Fibroblast of skin of back (primary cell): ENCODE measurements at regions not wholly inside any gene's neighbourhood (a gene's known extent, or its start where the extent isn't known, plus 50 kb on each side); places are given as distances from the start of the nearest gene placed in this dataset.
"Not testable (repeated sequence)": the region's sequence is repeated elsewhere in the genome, so short reads cannot be mapped to it uniquely, and the experiment has no call there.

Source experiments
- DNase-seq: peaks from one replicate; pipeline ENCODE4 v3.0.0-alpha.2; 2013

DNA sequence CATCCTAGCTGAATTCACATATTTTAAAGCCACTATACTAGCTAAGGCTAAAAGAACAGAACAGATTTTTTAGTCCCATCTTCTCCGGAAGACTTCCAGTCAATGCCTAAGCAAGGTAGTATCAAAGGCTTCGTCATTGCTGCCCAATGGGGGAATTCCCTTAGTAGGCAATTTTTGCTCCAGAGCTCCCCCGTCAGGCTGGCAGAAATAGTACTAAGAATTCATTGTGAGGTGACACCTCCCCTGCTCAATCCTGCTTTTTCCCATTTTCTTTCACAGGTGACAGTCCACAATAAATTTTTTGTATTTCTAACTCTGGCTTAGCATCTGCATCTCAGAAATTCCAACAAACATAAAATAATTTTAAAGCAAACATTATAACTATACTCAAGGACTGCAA is 52.8 kb upstream of the SRSF6 start:
- DNase-seq, result no peak

DNA sequence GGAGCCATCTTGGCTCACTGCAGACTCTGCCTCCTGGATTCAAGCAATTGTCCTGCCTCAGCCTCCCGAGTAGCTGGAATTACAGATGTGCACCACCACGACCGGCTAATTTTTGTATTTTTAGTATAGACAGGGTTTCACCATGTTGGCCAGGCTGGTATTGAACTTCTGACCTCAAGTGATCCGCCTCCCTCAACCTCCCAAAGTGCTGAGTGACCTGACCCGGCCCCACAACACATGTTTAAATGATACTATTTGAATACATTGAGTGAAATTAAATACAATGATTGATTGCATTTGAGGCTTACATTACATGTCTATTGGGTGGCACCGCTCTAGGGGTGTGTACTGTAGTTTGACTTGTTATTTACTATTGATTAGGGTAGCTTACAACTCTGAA is 56.8 kb upstream of the SRSF6 start:
- DNase-seq, result not testable (repeated sequence)

DNA sequence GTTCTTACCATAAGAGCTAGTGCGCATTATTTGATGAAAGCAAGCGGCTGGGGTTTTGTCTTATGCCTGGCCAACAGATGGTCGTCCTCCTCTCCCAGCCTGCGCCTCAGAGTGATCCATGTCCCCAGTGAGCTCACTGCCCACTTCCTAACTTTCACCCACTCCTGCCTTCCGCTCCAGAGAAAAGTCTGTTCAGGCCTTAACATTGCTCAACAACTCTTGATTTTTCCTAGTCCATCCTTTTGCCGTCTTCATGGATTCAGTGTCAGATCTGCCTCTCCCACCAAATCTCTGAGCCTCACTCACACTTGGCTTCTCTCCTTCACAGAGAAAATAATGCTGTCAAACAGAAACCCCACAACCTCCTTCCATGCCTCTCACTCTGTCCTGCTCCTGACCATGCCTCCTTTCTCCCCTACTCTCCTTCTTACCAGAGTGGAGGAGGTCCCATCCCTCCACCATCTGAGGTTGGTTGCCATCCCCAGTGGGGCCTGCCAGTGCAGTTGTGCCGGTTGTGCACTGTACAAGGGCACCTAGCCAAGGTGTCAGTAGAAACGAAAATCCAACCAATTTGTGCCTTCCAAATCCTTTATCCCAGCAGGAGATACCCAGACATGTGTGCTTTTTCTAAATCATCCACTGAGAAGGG is 58.9 kb upstream of the SRSF6 start:
- DNase-seq, result no peak

DNA sequence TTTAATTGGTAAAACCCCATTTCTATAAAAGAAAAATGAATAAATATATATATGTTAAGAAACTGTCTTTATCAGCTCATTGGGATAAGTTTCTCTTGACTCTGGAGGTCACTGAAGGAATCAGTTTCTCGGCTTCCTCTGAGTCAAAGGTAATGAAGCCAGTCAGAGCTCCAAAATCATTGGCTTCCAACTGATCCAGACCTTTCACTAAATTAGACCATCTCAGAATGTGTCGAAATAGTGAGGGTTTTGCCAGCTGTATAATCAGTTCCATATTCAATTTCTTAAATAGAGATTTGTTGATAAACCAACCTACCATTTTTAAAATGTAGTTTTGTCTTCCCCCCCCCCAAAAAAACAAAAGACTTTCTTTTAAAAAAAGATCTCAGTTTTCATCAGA is 60.5 kb upstream of the SRSF6 start:
- no peak for DNase-seq

DNA sequence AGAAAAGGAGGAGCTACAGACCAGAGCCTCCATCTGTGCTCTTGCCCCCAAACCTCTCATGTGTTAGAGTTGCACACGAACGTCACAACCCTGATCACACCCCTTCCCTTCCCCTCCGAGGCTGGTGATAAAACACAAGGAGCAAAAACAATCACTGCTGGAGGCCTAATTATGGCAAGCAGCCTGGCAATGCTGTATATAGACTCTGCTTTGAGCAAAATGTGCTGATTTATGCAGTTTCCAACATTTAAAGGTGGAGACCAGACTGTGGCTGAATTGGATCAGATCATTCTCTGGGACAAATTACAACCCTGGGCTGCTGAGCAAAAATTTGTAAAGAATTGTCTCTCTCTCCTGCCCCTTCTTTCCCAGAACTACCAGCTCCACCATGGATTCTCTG is 64.6 kb upstream of the SRSF6 start:
- DNase-seq, result no peak

DNA sequence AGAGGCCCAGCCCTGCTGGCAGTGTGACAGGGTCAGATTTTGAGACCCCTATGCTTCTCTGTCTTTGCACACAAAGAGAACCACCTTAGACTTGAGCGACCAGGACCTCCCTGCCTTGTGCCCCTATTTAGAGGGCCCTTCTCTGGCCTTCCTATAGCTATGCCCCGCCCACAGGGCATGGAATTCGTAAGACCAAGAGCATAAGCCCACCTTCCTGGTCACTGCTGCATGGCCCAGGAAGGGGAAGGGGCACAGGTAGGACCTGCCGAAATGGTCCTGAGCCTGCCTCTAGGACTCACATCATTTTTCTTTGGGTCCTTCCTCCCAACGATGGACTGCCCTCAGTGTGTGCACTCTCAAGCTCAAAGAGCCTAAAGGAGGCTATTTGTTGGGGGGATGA is 65.1 kb upstream of the SRSF6 start:
- DNase-seq, result no peak

DNA sequence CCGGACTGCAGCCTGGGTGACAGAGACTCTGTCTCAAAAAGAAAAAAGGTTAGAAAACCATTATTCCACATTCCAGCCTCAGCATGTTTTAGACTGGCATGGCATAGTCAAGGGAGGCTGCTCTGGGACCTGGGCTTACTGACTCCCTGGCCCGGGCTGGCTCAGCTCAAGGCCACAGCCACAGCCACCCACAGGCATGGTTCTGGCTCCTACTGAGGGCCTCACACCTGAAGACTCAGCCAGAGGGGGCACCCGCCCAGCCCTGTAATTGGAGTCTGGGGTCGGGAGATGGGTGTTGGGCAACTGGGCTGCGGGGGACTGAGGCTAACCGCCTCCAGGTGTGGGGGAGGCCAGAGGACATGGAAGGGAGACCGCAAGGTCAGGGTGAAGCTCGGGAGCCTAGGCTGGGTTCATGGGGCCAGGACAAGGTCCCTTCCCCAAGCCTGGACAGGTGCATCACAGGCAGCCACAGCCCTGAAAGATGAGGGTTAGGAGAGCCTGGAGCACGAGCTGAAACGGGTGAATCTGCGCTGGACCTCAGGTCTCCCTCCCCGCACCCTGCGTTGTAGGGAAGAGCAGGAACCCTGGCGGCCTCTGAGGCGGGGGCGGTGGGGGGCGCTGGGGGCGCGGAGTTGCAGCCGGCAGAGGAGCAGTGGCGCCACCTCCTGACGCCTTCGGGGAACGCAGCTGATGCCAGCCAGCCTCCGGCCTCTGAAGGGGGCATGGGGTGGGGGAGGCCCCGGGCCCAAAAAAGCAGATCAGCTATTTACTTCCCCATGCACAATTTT is 67.7 kb upstream of the SRSF6 start:
- DNase-seq, result no peak

DNA sequence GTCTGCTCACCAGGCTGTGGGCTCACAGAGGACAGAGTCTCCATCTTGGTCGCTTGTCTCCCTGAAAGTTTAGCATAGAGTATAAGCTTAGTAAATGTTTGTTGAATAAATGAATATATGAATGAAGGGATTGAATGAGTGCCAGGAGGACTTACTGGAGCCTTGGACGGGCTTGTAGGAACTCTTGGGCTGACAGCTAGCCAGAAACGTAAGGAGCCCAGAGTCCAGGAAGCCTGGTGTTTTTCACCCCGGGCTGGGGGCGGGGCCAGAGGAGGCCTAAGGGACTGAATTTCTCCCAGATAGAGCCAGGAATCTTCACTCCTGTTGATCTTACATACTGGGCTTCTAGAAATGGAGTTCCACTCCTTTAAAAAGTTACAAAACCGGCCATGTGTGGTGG is 68.5 kb upstream of the SRSF6 start:
- DNase-seq, result no peak

DNA sequence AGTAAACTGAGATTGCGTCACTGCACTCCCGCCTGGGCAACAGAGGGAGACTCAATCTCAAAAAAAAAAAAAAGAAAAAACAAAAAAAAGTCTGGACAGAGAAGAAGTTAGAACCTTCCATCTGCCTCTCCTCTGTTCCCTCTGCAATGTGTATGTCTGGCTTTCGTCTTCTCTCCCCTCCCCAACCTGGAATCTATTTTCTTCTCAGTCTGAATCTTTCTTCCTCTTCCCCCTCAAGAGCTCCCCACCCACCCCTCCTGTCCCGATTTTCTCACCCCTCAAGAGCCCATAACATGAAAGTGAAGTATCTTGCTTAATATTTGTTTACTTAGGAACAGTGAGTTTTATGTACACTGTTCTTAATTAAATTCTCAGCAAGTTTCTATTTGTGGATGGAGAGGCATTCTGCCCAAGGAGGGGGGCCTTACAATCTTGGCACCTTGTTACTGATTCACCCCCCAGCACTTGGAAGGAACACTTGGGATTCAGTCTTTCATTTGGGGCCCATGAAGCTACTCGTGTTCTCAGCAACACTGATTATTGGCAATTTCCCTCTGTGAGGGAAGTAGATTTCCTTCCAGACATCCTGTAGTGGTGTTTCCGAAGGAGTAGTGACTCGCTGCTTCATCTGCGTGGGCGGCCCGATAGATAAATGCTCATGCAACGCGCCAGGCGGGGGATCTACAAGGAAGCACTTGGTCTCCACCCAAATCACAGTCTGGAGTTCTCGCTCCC is 69.3 kb upstream of the SRSF6 start:
- DNase-seq, result peak; percentile 35

DNA sequence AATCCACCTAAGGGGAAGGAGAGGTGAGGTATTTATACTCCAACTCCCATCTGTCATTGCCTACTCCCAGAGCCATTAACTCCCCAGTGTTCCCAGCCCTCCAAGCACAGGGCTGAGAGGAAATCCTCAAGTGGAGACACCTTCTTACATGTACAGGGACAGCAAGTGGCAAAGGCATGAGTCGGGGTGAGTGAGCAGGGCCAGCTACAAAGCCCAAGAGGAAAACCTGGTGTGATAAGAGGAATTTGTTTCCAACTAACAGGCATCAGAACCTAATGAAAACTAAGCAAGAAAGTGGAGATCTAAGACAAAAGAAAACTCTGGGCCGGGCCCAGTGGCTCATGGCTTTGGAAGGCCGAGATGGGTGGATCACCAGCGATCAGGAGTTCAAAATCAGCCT is 70.0 kb upstream of the SRSF6 start:
- DNase-seq, result no peak

DNA sequence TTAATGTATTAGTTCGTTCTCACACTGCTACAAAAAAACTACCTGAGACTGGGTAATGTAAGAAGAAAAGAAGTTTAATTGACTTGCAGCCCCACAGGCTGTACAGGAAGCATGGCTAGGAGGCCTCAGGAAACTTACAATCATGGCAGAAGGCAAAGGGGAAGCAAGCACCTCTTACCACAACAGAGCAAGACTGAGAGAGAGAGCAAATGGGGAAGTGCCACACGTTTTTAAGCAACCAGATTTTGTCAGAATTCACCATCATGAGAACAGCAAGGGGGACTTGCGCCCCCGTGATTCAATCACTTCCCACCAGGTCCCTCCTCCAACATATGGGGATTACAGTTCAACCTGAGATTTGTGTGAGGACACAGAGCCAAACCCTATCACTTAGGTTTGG is 70.8 kb upstream of the SRSF6 start:
- DNase-seq, result no peak

DNA sequence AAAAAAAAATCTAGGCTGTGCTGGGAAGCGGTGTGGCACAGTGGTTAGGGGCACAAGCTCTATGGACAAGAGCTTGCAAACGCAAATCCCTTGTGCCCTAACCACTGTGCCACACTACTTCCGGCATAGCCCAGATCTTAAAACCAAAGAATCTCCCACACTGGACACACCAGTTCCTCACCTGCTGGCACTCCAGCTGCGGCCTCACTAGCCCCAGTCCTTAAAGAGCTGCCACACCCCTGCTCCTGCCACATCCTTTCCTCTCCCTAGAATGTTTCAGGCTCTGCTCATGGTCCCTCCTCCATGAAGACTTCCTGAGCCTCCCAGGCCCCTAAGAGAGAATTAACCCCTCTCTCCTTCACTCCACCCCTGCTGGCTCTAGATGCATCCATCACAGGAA is 71.8 kb upstream of the SRSF6 start:
- DNase-seq, result no peak

DNA sequence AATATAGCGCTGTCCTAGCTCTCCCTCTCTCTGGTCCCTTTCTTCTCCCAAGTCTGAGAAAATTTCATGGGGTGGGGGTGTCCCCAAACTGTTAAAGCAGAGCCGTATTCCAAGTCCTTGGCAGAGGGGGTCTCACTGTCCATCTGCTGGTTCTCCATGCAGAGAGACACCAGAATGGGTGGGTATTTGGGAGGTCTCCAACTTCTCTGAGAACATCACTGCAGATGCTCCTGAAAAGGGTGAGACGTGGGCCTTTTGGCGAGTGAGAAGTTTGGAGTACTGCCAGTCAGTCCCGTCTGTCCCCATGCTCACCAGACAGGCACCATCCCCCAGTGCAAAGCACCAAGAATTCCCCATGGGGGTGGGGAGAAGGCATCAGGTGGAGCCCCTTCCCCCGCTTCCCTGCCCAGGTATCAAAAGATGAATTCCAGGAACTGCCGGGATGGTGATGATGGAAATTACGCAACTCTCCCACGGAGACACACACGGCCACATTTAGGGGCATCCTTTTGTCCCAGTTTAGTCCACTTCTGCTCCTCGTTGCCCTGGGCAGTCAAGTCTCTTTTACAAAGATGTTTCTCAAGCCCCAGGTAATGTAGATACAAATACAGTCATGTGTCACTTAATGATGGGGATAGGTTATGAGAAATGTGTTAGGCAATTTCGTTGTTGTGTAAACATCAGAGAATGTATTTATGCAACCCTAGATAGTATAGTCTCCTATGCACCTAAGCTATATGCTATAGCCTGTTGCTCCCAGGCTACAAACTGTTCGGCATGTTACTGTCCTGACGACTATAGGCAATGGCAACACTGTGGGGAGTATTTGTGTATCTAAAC is 73.4 kb upstream of the SRSF6 start:
- DNase-seq, result no peak

DNA sequence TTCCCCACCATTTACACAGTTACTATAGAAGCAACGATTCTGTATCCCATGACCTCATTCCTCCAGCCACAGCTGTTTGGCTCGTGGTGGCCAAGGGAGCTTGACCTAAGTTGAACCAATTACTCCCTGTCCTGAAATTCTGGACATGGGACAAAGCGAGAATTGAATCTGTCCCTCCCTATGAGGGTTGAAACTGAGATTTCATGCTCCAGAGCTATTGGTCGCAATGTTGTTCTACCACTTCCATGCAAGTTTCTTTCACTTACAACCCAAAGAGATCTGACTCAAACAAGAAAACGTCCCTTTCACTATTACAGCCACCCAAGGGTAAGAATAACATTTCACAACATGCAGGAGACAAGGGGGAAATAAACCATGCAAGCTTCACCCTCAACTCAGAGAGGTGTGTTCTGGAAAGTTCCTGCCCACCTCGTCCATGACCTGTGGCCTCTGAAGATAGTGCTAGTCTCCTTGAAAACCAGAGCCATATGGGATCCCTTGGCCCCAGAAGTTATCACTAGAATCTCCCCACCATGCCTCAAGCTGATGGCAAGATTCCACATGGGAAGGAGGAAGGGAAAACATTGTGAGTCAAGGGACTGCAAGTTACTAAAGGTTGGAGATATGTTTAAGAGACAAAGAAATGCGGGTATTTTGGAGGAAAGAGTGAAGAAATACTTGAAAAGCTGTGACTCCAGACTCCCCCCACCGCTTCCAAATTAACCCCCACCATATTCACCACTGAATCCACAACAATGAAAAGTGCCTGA is 74.5 kb upstream of the SRSF6 start:
- DNase-seq, result peak; percentile 42

DNA sequence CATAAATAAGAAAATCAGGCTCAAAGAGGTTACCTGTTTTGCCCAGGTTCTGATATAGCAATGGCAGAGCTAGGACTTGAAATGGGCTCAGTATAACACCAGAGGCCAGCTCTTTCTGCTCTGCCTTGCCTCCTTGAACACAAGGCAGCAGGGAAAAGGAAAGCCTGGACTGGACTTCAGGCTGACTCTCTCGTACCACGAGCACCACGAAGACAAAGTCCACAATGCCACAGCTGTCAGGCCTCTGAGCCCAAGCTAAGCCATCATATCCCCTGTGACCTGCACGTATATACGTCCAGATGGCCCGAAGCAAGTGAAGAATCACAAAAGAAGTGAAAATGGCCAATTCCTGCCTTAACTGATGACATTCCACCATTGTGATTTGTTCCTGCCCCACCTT is 75.6 kb upstream of the SRSF6 start:
- not testable (repeated sequence) for DNase-seq

DNA sequence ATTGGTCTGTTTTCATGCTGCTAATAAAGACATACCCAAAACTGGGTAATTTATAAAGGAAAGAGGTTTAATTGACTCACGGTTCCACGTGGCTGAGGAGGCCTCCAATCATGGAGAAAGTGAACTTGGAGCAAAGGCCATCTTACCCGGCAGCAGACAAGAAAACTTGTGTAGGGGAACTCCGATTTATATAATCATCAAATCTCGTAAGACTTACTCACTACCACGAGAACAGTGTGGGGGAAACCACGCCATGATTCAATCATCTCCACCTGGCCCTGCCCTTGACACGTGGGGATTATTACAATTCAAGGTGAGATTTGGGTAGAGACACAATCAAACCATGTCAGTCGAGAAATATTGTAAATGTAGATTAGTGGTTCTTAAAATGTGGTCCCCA is 76.2 kb upstream of the SRSF6 start:
- DNase-seq, result not testable (repeated sequence)

DNA sequence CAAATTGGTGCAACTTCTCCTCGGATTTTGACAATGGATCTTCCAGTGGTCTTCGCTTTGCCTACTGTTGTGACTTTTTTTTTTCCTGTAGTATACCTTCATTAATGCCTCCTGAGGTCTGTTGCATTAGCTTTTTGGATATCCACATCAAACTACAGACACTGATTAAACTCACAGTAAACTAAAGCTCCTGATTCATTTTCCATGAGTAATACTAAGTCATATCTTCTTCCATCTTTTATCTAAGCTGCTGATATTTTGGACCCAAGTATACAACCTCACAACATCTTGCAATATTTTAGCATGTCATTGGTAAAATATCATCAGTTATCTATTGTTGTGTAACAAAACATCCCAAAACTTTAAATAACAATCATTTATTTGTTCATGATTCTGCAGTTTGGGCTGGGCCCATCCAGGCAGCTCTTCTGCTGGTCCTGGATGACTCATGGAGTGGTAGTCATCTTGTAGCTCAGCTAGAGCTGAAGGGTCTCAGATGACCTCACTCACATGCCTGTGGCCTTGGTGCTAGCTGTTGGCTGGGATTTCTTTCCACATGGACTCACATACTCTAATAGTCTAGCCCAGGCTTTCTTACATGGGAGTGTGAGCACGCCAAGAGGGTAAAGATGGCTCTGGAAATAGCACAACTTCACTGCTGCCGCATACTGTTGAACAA is 78.3 kb upstream of the SRSF6 start:
- peak; percentile 96 for DNase-seq

DNA sequence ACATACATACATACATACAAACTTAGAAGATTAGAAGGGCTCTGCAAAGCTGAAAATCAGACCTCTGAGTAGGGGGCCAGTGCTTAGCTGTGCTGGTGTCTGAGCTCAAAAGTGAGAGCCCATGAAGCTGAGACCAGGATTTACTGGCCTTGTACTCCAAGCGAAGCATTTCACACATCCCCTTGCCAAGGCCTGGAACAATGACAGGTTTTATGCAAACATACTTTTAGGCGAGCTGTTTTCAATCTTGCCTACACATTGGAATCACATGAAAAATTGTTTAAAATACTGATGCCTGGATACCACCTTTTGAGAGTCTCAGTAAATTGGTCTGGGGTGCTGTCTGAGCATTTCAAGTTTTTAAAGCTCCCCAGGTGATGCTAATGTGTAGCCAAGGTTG is 80.9 kb upstream of the SRSF6 start:
- DNase-seq, result no peak

DNA sequence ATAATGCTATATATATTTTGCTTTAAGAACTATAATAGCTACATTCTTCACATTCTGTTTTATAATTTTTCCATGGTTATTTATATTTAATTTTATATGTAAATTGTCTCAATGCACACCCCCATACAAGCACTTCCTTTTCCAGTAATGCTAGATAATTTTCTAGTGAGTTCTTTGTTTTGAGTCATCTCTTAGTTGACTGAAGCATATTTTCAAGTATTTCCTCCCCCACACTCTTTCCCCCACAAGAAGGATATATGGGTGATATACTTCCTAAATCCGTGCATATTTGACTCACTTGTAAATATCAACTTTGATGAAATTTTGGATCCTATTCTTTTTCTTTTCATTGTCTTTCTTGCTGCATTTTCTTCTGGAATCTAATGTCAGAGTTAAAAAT is 82.1 kb upstream of the SRSF6 start:
- DNase-seq, result peak; percentile 56

DNA sequence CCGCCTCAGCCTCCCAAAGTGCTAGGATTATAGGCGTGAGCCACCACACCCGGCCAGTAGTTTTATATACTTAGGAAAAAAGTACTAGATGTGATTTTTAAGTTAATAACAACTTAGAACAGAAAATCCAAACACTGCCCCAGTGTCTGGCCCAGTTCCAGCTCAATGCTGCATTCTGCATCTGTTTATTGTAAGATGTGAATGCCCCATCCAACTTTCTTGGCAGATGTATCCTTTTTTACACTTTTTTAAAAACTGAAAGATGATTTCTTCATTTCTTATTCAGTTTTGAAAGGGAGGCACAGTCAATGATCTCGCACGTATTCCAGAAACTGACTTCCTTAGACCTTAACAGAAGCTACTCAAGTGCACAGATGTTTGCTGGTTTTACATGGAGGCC is 85.6 kb upstream of the SRSF6 start:
- DNase-seq, result no peak

DNA sequence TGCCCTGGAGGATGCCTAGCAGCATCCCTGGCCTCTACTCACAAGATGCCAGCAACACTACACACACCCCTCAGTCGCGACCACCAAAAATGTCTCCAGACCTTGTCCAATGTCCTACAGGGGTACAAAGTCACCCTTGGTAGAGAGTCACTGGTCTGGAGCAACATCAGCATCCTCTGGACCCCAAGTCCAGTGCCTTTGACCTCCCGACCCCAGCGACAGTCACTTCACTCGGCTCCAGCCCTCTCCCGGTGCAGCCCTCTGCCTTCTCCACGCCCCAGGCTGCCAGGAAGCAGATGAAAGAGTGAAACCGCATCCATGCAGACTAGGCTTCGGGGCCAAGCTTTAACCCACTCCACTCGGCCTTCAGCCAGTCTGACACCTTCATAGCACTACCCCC is 92.0 kb upstream of the SRSF6 start:
- DNase-seq, result no peak

DNA sequence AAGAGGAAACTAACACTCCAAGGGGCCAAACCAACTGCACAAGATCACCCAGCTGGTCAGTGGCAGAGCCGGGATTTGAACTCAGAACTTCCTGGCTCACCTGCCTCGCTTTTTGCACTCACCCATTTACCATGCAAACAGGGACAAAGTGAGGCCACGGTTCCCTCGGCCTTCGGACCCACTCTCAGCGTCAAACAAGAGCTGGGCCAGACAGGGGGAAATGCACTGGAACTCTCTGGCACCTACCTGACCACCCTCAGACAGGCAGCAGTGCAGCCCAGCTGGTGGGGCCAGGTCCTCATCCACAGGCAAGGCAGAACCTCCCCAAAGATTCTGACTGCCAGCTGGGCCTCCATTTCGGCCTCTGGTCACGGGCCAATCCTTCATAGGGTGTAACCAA is 93.7 kb upstream of the SRSF6 start:
- no peak for DNase-seq
